Psoas muscle (tissue), 7 donors: ENCODE measurements at regions not wholly inside any gene's neighbourhood (a gene's known extent, or its start where the extent isn't known, plus 50 kb on each side); places are given as distances from the start of the nearest gene placed in this dataset.

Experiments
- ATAC-seq, 4 donors: fragments of 200-7000 bp; cut with Tn5 transposase; one replicate each; pipeline ENCODE4 v1.9.1; 2020; ENCODE audit warnings: moderate library complexity in 3 of 4, mild to moderate bottlenecking in 2 of 4
- DNase-seq, 2 donors: peaks; one replicate each; pipeline ENCODE4 v3.0.0-alpha.2; 2020
- H3K27ac ChIP-seq: fragments of 200-600 bp; one replicate; pipeline ENCODE4 v1.8.0; 2022
- H3K27me3 ChIP-seq, 3 donors: fragments of 200-600 bp in 1 of 3; one replicate each; pipeline versions ENCODE4 v1.6.1 to v1.8.0; 2013 to 2022; ENCODE audit warnings: low read length in 2 of 3, mild to moderate bottlenecking in 2 of 3, moderate library complexity in 1 of 3; ENCODE audit not compliant: insufficient read depth in 3 of 3
- H3K36me3 ChIP-seq, 2 donors: fragments of 200-600 bp in 1 of 2; one replicate each; pipeline versions ENCODE4 v1.6.1 to v1.8.0; 2013 to 2022; ENCODE audit warnings: low read depth in 1 of 2, mild to moderate bottlenecking in 1 of 2, moderate library complexity in 1 of 2; ENCODE audit not compliant: insufficient read depth in 1 of 2
- H3K4me1 ChIP-seq: fragments of 200-600 bp; one replicate; pipeline ENCODE4 v1.8.0; 2022
- H3K4me3 ChIP-seq: fragments of 200-600 bp; one replicate; pipeline ENCODE4 v1.8.0; 2022; ENCODE audit warnings: mild to moderate bottlenecking
- H3K9me3 ChIP-seq: fragments of 200-600 bp; one replicate; pipeline ENCODE4 v1.8.0; 2022
- CTCF ChIP-seq: fragments of 200-600 bp; IDR thresholded peaks from one replicate; pipeline ENCODE4 v1.8.0; 2022; ENCODE audit warnings: antibody characterized with exemption
- WGBS, 3 donors: extraction: QIAGEN DNeasy Blood & Tissue Kit; methylation state at CpG; one replicate each; pipeline versions ENCODE4 v1.1.6 to v1.1.7; 2013; 5-methylcytosine and 5-hydroxymethylcytosine counted together
- intact Hi-C, 2 donors: fragments of 100-400 bp; cut with DNase I; formaldehyde crosslinking; loops; one replicate each; pipeline versions ENCODE4 v1.11.0 to v1.14.2; 2022
- donor health status: healthy with polysubstance abuse.
- donor health status: DM: no; HTN: no; CAD: no; lungs with moderate emphysema.
- donor health status: Bipolar disorder and iron deficiency.
- donor health status: healthy.
- donor health status: DM: yes; HTN: yes; CAD: no.
- donor health status: DM: no; HTN: no; CAD: no.
- donor health status: DM: yes; HTN: yes; CAD: no.

DNA sequence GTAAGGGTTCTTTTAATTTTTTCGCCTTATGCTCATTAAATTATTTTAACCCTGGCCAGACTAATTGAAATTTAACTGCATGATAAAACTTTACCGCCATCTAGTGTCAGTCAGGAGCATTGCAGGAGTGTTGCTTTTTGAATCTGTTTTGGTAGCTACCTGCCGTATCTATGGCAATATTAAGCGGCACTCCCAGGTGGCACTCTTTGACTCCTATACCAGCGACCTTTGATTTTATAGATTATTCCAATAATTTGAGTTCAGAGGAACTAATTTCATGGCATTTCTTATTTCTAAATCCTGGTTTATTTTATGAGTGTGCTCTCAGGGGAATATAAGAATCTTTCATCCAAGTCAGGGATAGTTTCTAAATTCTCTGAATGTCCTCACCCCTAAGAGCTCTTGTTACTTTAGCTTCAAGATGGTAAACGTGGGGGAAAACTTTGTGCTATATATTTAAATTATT, 198.9 kb downstream of the REEP3 start:
- ATAC-seq: peak in 3 of 4 donors; percentile 49 to 78 (median 62)
- H3K4me3 ChIP-seq: no peak overlapping the region
- H3K27me3 ChIP-seq: no peaks in the 10 kb centered on the region
- DNase-seq: no peak
- TF ChIP-seq CTCF: peak; percentile 99
- H3K4me1 ChIP-seq: peaks cover 3% of the 10 kb centered on the region
- H3K27ac ChIP-seq: no peak overlapping the region
- no peaks in the 10 kb centered on the region for H3K9me3 ChIP-seq
- H3K36me3 ChIP-seq: no peaks in the 10 kb centered on the region
- WGBS, 3 donors: 1 to 4% (median 3%) methylated on average over 6 of the region's 6 CpGs
- intact Hi-C loops: loop anchor here in 1 of 2 donors (10.0 kb wide), 1 partner anchor 715 kb away; no protein-coding TSS in a partner anchor

GRCh38 chr10:63720676-63721075, 199.5 kb downstream of the REEP3 start:
- 62 to 64% (median 62%) methylated on average over 4 of the region's 4 CpGs for WGBS, 3 donors
- Histone ChIP-seq H3K27ac (no peak overlapping the region), H3K36me3 (no peaks in the 10 kb centered on the region)

GRCh38 chr10:63722537-63722936, 201.3 kb downstream of the REEP3 start:
- TF ChIP-seq CTCF: no peak
- H3K9me3 ChIP-seq: no peaks in the 10 kb centered on the region
- intact Hi-C loops: loop anchor here (2.0 to 10.0 kb wide), 2 partner anchors 556 to 718 kb away; no protein-coding TSS in a partner anchor
- H3K27ac ChIP-seq: peak overlapping the region; percentile 10
- 21 to 34% (median 23%) methylated on average over 5 of the region's 5 CpGs for WGBS, 3 donors
- ATAC-seq (peak in 3 of 4 donors; percentile 34 to 51 (median 47)), DNase-seq (peak; percentile 40 to 43)
- peaks cover 3% of the 10 kb centered on the region for H3K4me1 ChIP-seq
- no peaks in the 10 kb centered on the region for H3K27me3 ChIP-seq
- H3K4me3 ChIP-seq: no peak overlapping the region
- no peaks in the 10 kb centered on the region for H3K36me3 ChIP-seq

More at GRCh38 chr10:63720676-63721075, 199.5 kb downstream of the REEP3 start:
- no peaks in the 10 kb centered on the region for H3K27me3 ChIP-seq
- no peak for TF ChIP-seq CTCF
- intact Hi-C loops: loop anchor here in 1 of 2 donors (10.0 kb wide), 1 partner anchor 716 kb away; no protein-coding TSS in a partner anchor
- H3K4me1 ChIP-seq: peaks cover 3% of the 10 kb centered on the region
- H3K4me3 ChIP-seq: no peak overlapping the region
- H3K9me3 ChIP-seq: no peaks in the 10 kb centered on the region
- no peak for DNase-seq
- no peak for ATAC-seq

- intact Hi-C loops: loop anchor here (2.0 to 10.0 kb wide), 2 partner anchors 557 to 719 kb away; no protein-coding TSS in a partner anchor
- H3K36me3 ChIP-seq: no peaks in the 10 kb centered on the region
- H3K27ac ChIP-seq: peak overlapping the region; percentile 10
- no peaks in the 10 kb centered on the region for H3K27me3 ChIP-seq
- 58 to 70% (median 64%) methylated on average over 4 of the region's 4 CpGs for WGBS, 3 donors
- TF ChIP-seq CTCF: no peak
- no peak for ATAC-seq
- H3K9me3 ChIP-seq: no peaks in the 10 kb centered on the region
- no peak overlapping the region for H3K4me3 ChIP-seq
- peaks cover 3% of the 10 kb centered on the region for H3K4me1 ChIP-seq
- no peak for DNase-seq
Measured at GRCh38 chr10:63723320-63723719, 202.1 kb downstream of the REEP3 start.

GRCh38 chr10:63723741-63724140, 202.5 kb downstream of the REEP3 start:
- ATAC-seq (peak in 1 of 4 donors; percentile 18), DNase-seq (no peak)
- no peaks in the 10 kb centered on the region for H3K36me3 ChIP-seq
- no peak for TF ChIP-seq CTCF
- WGBS, 3 donors: 80 to 86% (median 80%) methylated on average over 7 of the region's 7 CpGs
- no peaks in the 10 kb centered on the region for H3K27me3 ChIP-seq
- peaks cover under 1% of the 10 kb centered on the region for H3K4me1 ChIP-seq
- intact Hi-C loops: loop anchor here (2.0 to 10.0 kb wide), 2 partner anchors 557 to 719 kb away; no protein-coding TSS in a partner anchor
- H3K4me3 ChIP-seq: no peak overlapping the region
- no peak overlapping the region for H3K27ac ChIP-seq
- H3K9me3 ChIP-seq: no peaks in the 10 kb centered on the region
